Left lobe of liver (tissue), 2 donors: ENCODE measurements at regions not wholly inside any gene's neighbourhood (a gene's known extent, or its start where the extent isn't known, plus 50 kb on each side); places are given as distances from the start of the nearest gene placed in this dataset.

ENCODE experiments used
- ATAC-seq: fragments of 200-7000 bp; cut with Tn5 transposase; one replicate; pipeline ENCODE4 v1.9.1; 2020; ENCODE audit warnings: mild to moderate bottlenecking, moderate library complexity
- DNase-seq: peaks from one replicate; pipeline ENCODE4 v3.0.0-alpha.2; 2020; ENCODE audit warnings: low spot score
- donor health status: DM: no; HTN: no; CAD: no; lungs with moderate emphysema.
- donor health status: DM: no; HTN: yes; CAD: no.

- no peak for DNase-seq
- ATAC-seq: no peak
Observed at GRCh38 chr2:177127821-177128220, 84.8 kb upstream of the HNRNPA3 start.

GRCh38 chr2:177129610-177130009, 83.0 kb upstream of the HNRNPA3 start:
- DNase-seq (no peak), ATAC-seq (no peak)

- ATAC-seq (peak; percentile 21), DNase-seq (no peak)
Observed at GRCh38 chr2:177131858-177132257, 80.7 kb upstream of the HNRNPA3 start.

- DNase-seq (no peak), ATAC-seq (no peak)
Observed at GRCh38 chr2:177138823-177139222, 73.8 kb upstream of the HNRNPA3 start.

DNA sequence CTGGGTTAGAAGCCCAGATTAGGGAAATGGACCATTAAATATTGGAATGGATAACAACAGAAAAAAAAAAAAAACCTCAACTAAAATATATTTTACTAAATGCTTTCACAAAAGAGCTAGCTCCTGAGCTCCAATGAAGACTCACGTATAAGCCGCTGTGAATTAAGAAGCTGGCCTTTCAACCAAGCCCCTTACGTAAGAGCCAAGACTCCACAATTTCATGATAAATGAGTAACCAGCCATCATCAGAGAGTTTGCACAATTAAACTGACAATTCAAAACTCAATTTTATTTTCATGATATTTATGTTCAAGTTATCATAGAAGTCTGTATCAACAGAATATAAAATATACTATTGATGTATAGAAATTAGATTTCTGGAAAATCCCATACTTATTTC, 70.7 kb upstream of the HNRNPA3 start:
- ATAC-seq (no peak), DNase-seq (no peak)

DNA sequence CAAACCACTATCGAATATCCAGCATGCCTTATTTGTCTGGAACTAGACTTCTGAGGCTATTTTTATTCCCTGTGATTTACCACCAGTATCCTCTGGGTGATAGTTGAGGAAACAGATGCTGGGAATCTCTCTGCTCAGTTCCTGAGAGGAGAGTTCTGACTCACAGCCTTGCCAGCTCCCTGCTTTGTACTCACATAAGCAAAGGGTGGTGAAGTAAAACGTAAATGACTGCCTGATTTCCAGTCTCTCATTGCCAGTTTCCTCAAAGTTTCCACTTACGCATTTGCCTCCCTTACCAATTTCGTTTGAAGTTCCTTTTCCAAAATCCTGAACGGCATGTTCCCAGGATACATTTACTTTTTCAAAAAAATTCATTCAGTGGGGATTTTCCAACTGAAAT, 69.2 kb upstream of the HNRNPA3 start:
- ATAC-seq (no peak), DNase-seq (no peak)

- peak; percentile 69 for ATAC-seq
Observed at GRCh38 chr2:177147093-177147694, 65.4 kb upstream of the HNRNPA3 start.

GRCh38 chr2:177147834-177148445, 64.7 kb upstream of the HNRNPA3 start:
- DNase-seq (no peak), ATAC-seq (no peak)

More at GRCh38 chr2:177147093-177147694, 65.4 kb upstream of the HNRNPA3 start:
- no peak for DNase-seq

- peak; percentile 76 for DNase-seq
- ATAC-seq: peak; percentile 99
Observed at GRCh38 chr2:177148477-177149154, 64.0 kb upstream of the HNRNPA3 start.

- ATAC-seq: no peak
- DNase-seq: no peak
Observed at GRCh38 chr2:177149155-177149503, 63.5 kb upstream of the HNRNPA3 start.

GRCh38 chr2:177153805-177154204, 58.8 kb upstream of the HNRNPA3 start:
- DNase-seq (no peak), ATAC-seq (no peak)

- ATAC-seq: no peak
Observed at GRCh38 chr2:177154809-177155208, 57.8 kb upstream of the HNRNPA3 start.

DNA sequence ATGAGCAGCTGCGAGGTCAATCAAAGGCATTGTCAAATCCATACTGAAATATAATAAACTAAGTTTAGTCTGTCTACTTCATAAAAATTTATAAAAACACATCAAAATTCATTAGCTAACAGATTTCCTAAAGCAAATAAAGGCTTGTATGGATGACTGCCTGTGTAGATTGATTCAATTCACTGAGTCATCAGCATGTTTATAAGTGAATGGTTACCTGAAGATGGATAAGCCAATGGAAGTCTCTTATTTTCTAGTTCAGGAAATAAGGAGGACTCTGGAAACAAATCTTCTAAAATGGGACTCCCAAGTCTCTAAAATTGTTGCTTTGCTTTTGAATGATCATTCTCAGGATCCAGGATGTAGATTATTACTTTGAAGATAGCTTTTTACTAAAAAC, 57.0 kb upstream of the HNRNPA3 start:
- ATAC-seq: no peak
- DNase-seq: no peak

More at GRCh38 chr2:177154809-177155208, 57.8 kb upstream of the HNRNPA3 start:
- DNase-seq: no peak

DNA sequence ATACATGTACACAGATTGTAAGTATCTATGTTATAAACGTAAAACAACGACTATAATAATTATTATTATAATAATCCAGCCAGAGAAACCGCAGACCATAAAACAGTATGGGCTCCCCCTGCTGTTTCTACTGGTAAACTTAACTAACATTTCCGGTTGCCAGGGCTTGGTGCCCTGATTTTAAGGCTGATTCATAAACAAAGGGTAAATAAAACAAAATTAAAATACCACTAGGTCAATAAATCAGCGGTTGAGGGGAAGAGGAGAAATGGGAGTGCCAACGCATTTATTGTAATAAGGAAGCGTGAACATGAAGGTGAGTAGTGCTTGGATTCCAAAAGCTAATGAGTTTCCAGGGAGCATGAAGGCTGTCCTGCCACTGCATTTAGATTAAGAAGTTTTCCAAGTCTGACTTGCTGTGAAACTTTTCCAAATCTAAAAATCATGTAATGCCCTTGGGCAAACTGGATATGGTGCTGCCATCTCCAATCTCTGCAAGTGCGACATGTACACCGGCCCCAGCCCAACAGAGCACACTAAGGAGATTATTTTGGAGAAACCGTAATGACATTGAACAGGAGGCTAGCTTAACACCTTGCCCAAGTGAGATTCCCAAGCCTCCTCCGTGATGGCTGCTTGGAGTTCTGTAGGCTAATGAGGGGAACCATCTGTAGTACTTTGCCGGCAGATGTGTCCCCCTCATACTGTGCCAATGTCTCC, 50.7 kb upstream of the HNRNPA3 start:
- DNase-seq (no peak), ATAC-seq (peak; percentile 39)
